GM13976 (cell line): ENCODE measurements at regions not wholly inside any gene's neighbourhood (a gene's known extent, or its start where the extent isn't known, plus 50 kb on each side); places are given as distances from the start of the nearest gene placed in this dataset.
"Not testable (repeated sequence)": the region's sequence is repeated elsewhere in the genome, so short reads cannot be mapped to it uniquely, and the experiment has no call there.

Experiments used
- DNase-seq: peaks from one replicate; pipeline ENCODE4 v3.0.0; 2012; ENCODE audit warnings: low spot score
- CTCF ChIP-seq: IDR thresholded peaks from 2 replicates; pipeline ENCODE4 v1.5.1; 2012; ENCODE audit warnings: borderline replicate concordance, mild to moderate bottlenecking; ENCODE audit not compliant: insufficient read depth; ENCODE audit errors: extremely low read depth, missing control alignments, control extremely low read depth
- in situ Hi-C: fragments of 300-500 bp; cut with MboI; formaldehyde crosslinking; loops from one replicate; pipeline ENCODE4 v1.12.0; 2022; ENCODE audit warnings: low sequenced_read_pairs, mixed read lengths, inconsistent platforms; ENCODE audit not compliant: unreplicated experiment

GRCh38 chr6:113246186-113246585, 611.0 kb upstream of the MARCKS start:
- TF ChIP-seq CTCF, result no peak
- in situ Hi-C loops, result no loop called here
- DNase-seq, result no peak

- no peak for TF ChIP-seq CTCF
- no peak for DNase-seq
- in situ Hi-C loops, result no loop called here
Observed at GRCh38 chr6:113248532-113248931, 608.6 kb upstream of the MARCKS start.

- DNase-seq, in situ Hi-C loops: not testable (repeated sequence)
Observed at GRCh38 chr6:113254194-113254593, 603.0 kb upstream of the MARCKS start.

- in situ Hi-C loops, result no loop called here
- no peak for TF ChIP-seq CTCF
- DNase-seq, result no peak
Observed at GRCh38 chr6:113258771-113259170, 598.4 kb upstream of the MARCKS start.

GRCh38 chr6:113271437-113271836, 585.7 kb upstream of the MARCKS start:
- DNase-seq, result no peak
- in situ Hi-C loops, result no loop called here
- TF ChIP-seq CTCF, result no peak

- TF ChIP-seq CTCF, result no peak
- in situ Hi-C loops, result no loop called here
- DNase-seq, result no peak
Observed at GRCh38 chr6:113276601-113277000, 580.5 kb upstream of the MARCKS start.

GRCh38 chr6:113277111-113277510, 580.0 kb upstream of the MARCKS start:
- in situ Hi-C loops, result no loop called here
- no peak for DNase-seq
- TF ChIP-seq CTCF, result no peak
